SKM-1 (cell line): ENCODE measurements at regions not wholly inside any gene's neighbourhood (a gene's known extent, or its start where the extent isn't known, plus 50 kb on each side); places are given as distances from the start of the nearest gene placed in this dataset.

Source experiments
- DNase-seq: peaks from one replicate; lab custom pipeline; 2025; ENCODE audit not compliant: unreplicated experiment; lab: John Stamatoyannopoulos, UW

- no peak for DNase-seq
These were observed 234.2 kb upstream of the MEF2C start for GRCh38 chr5:89117124-89117644.

- no peak for DNase-seq
These were observed 228.1 kb upstream of the MEF2C start for GRCh38 chr5:89110916-89111646.

- no peak for DNase-seq
These were observed 223.5 kb upstream of the MEF2C start for GRCh38 chr5:89106480-89106879.

- no peak for DNase-seq
These were observed 222.9 kb upstream of the MEF2C start for GRCh38 chr5:89105836-89106235.

GRCh38 chr5:89105171-89105695 lies 222.2 kb upstream of the MEF2C start:
- DNase-seq: no peak

- DNase-seq: no peak
These were observed 215.3 kb upstream of the MEF2C start for GRCh38 chr5:89098199-89098756.

GRCh38 chr5:89097103-89097502 lies 214.1 kb upstream of the MEF2C start:
- no peak for DNase-seq

GRCh38 chr5:89095341-89095740 lies 212.4 kb upstream of the MEF2C start:
- DNase-seq: no peak

- DNase-seq: no peak
These were observed 207.1 kb upstream of the MEF2C start for GRCh38 chr5:89090037-89090436.

GRCh38 chr5:89087551-89088318 lies 204.8 kb upstream of the MEF2C start:
- DNase-seq: no peak

- DNase-seq: no peak
These were observed 204.1 kb upstream of the MEF2C start for GRCh38 chr5:89087128-89087527.

GRCh38 chr5:89086390-89087086 lies 203.6 kb upstream of the MEF2C start:
- no peak for DNase-seq

GRCh38 chr5:89083791-89084190 lies 200.8 kb upstream of the MEF2C start:
- DNase-seq: no peak

GRCh38 chr5:89081360-89081759 lies 198.4 kb upstream of the MEF2C start:
- no peak for DNase-seq

- DNase-seq: no peak
These were observed 197.6 kb upstream of the MEF2C start for GRCh38 chr5:89080467-89081116.

GRCh38 chr5:89072842-89073672 lies 190.1 kb upstream of the MEF2C start:
- DNase-seq: no peak

GRCh38 chr5:89071941-89072331 lies 189.0 kb upstream of the MEF2C start:
- no peak for DNase-seq

GRCh38 chr5:89071101-89071940 lies 188.3 kb upstream of the MEF2C start:
- DNase-seq: no peak

GRCh38 chr5:89069591-89069990 lies 186.6 kb upstream of the MEF2C start:
- no peak for DNase-seq
